PC-3 (cell line): ENCODE measurements at regions not wholly inside any gene's neighbourhood (a gene's known extent, or its start where the extent isn't known, plus 50 kb on each side); places are given as distances from the start of the nearest gene placed in this dataset.

ENCODE experiments used
- CTCF ChIP-seq: fragments of 300-600 bp; sonication (generic); conservative IDR thresholded peaks from 2 replicates; pipeline ENCODE4 v1.5.1; 2017; ENCODE audit warnings: antibody characterized with exemption, low read depth, mild to moderate bottlenecking, low read length
- EZH2 ChIP-seq: fragments of 300-600 bp; sonication (generic); IDR thresholded peaks from one replicate; pipeline ENCODE4 v1.6.1; 2017; ENCODE audit warnings: antibody characterized with exemption, mild to moderate bottlenecking, low read length; ENCODE audit not compliant: unreplicated experiment
- EZH2phosphoT487 ChIP-seq: fragments of 300-600 bp; sonication (generic); IDR thresholded peaks from 2 replicates; pipeline ENCODE4 v1.6.1; 2018; ENCODE audit warnings: mild to moderate bottlenecking, antibody characterized with exemption, low read length, borderline replicate concordance

DNA sequence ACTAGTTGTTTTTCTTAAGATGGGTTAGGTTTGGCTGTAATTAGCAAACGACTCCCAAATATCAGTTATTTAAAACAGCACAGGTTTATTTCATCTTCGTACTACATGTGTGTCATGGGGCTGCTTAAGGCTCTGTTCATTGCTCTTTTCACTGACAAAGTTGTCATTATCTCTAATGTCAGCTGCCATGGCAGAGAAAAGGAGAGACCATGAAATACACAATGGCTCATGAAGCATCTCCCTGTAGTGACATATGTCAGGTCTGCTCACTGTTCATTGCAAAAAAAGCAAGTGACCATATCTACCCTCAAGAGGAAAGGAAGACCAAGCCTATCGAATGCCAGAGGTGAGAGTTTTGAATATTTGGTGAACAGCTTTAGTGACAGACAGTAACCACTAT, 52.2 kb upstream of the PCDH7 start:
- TF ChIP-seq CTCF (no peak), EZH2 (no peak), EZH2phosphoT487 (no peak)
